HL-60 (cell line): ENCODE measurements at regions not wholly inside any gene's neighbourhood (a gene's known extent, or its start where the extent isn't known, plus 50 kb on each side); places are given as distances from the start of the nearest gene placed in this dataset.

Experiments used
- CTCF ChIP-seq: IDR thresholded peaks from one replicate; pipeline ENCODE4 v1.5.1; 2011; ENCODE audit warnings: low read length, control low read depth, inconsistent platforms; ENCODE audit not compliant: insufficient read depth
- REST ChIP-seq: IDR thresholded peaks from 2 replicates; pipeline ENCODE4 v1.6.1; 2012; ENCODE audit warnings: low read depth; ENCODE audit not compliant: insufficient replicate concordance

- TF ChIP-seq CTCF (no peak), REST (no peak)
Observed at GRCh38 chr1:82830690-82831380, 1030.1 kb downstream of the ADGRL2 start.
